ENCODE measurements at regions not wholly inside any gene's neighbourhood (a gene's known extent, or its start where the extent isn't known, plus 50 kb on each side); places are given as distances from the start of the nearest gene placed in this dataset.

- intact Hi-C loops (cut with DNase I; ENCODE audit: low total_unique reads) = no loop called here
- TF ChIP-seq CTCF (IDR thresholded peaks at IDR 0.05 in 8 of 11, conservative IDR thresholded peaks at IDR 0.05 in 3 of 11) = no peak
- TF ChIP-seq POLR2A (IDR thresholded peaks at IDR 0.05) = no peak
- no peak for TF ChIP-seq POLR2AphosphoS5 (IDR thresholded peaks at IDR 0.05)
- WGBS, 5 donors = 85 to 92% (median 92%) methylated on average over 7 of the region's 7 CpGs
- no peaks in the 10 kb centered on the region for H3K4me1 ChIP-seq
- H3K27me3 ChIP-seq (replicated peaks in 1 of 7) = no peaks in the 10 kb centered on the region
- DNase-seq = no peak
- no peak overlapping the region for H3K27ac ChIP-seq
- no peak overlapping the region for H3K4me3 ChIP-seq
- peaks cover 0 to 5% (median 0%) of the 10 kb centered on the region in 8 donors for H3K9me3 ChIP-seq
- H3K36me3 ChIP-seq = no peaks in the 10 kb centered on the region
Observed at GRCh38 chr18:38221476-38222100, 656.0 kb upstream of the CELF4 start.

GRCh38 chr18:38198956-38199355, 633.4 kb upstream of the CELF4 start:
- TF ChIP-seq POLR2AphosphoS5 (IDR thresholded peaks at IDR 0.05) (no peak), CTCF (IDR thresholded peaks at IDR 0.05 in 8 of 11, conservative IDR thresholded peaks at IDR 0.05 in 3 of 11) (no peak)
- Histone ChIP-seq H3K9me3 (no peaks in the 10 kb centered on the region), H3K27ac (no peak overlapping the region), H3K4me1 (no peaks in the 10 kb centered on the region), H3K4me3 (no peak overlapping the region), H3K27me3 (replicated peaks in 1 of 7) (no peaks in the 10 kb centered on the region), H3K36me3 (no peaks in the 10 kb centered on the region)
- WGBS, 5 donors = 61 to 85% (median 68%) methylated on average over 1 of the region's 1 CpG
- DNase-seq = no peak
- intact Hi-C loops (cut with DNase I; ENCODE audit: low total_unique reads) = no loop called here

- no peaks in the 10 kb centered on the region for H3K4me1 ChIP-seq
- intact Hi-C loops (cut with DNase I; ENCODE audit: low total_unique reads) = no loop called here
- no peak overlapping the region for H3K4me3 ChIP-seq
- no peaks in the 10 kb centered on the region for H3K9me3 ChIP-seq
- no peak overlapping the region for H3K27ac ChIP-seq
- H3K27me3 ChIP-seq (replicated peaks in 1 of 7) = no peaks in the 10 kb centered on the region
- DNase-seq = no peak
- WGBS, 5 donors = 28 to 57% (median 45%) methylated on average over 1 of the region's 1 CpG
- TF ChIP-seq POLR2A (IDR thresholded peaks at IDR 0.05) (no peak), POLR2AphosphoS5 (IDR thresholded peaks at IDR 0.05) (no peak), CTCF (IDR thresholded peaks at IDR 0.05 in 8 of 11, conservative IDR thresholded peaks at IDR 0.05 in 3 of 11) (no peak)
- no peaks in the 10 kb centered on the region for H3K36me3 ChIP-seq
Observed at GRCh38 chr18:38198526-38198925, 632.9 kb upstream of the CELF4 start.

- no peaks in the 10 kb centered on the region for H3K36me3 ChIP-seq
- DNase-seq = no peak
- H3K9me3 ChIP-seq = peaks cover 0 to 31% (median 14%) of the 10 kb centered on the region in 8 donors
- H3K4me3 ChIP-seq = no peak overlapping the region
- TF ChIP-seq POLR2AphosphoS5 (IDR thresholded peaks at IDR 0.05) (no peak), POLR2A (IDR thresholded peaks at IDR 0.05) (no peak), CTCF (IDR thresholded peaks at IDR 0.05 in 8 of 11, conservative IDR thresholded peaks at IDR 0.05 in 3 of 11) (no peak)
- 64 to 85% (median 69%) methylated on average over 1 of the region's 1 CpG for WGBS, 5 donors
- intact Hi-C loops (cut with DNase I; ENCODE audit: low total_unique reads) = no loop called here
- H3K27me3 ChIP-seq (replicated peaks in 1 of 7) = no peaks in the 10 kb centered on the region
- H3K4me1 ChIP-seq = no peaks in the 10 kb centered on the region
- no peak overlapping the region for H3K27ac ChIP-seq
Observed at GRCh38 chr18:38186491-38186890, 620.9 kb upstream of the CELF4 start.
